Glomerular visceral epithelial cell (primary cell): ENCODE measurements at regions not wholly inside any gene's neighbourhood (a gene's known extent, or its start where the extent isn't known, plus 50 kb on each side); places are given as distances from the start of the nearest gene placed in this dataset.

ENCODE experiments used
- DNase-seq: peaks from one replicate; pipeline ENCODE4 v3.0.0-alpha.2; 2016; ENCODE audit errors: extremely low spot score

DNA sequence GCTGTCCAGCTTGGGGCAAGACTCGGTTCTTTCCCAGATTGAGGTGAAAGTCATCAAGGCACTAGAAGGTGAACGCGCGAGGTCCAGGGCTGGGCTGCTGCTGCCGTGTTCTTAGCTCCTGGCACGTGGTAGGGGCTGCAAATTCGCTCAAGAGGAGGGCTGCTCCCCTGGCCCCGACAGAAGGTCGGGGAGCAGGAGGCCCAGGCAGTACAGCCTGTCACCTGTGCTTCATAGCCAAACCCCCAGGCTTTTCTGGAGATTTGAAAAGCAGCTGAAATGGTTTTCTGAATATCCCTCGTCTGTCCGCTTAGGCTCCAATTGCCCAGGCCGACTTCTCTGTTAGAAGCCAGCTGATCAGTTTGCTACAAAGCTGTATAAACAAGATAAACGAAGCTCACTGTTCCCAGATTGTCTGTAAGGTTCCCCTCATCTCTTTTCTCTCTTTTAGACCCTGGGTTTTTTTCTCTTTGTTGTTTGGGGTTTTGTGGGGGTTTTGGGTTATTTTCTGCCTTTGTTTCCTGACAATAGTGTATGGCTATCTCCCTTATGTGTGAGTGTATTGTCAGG lies 60.0 kb upstream of the STX18 start:
- DNase-seq, result no peak

DNA sequence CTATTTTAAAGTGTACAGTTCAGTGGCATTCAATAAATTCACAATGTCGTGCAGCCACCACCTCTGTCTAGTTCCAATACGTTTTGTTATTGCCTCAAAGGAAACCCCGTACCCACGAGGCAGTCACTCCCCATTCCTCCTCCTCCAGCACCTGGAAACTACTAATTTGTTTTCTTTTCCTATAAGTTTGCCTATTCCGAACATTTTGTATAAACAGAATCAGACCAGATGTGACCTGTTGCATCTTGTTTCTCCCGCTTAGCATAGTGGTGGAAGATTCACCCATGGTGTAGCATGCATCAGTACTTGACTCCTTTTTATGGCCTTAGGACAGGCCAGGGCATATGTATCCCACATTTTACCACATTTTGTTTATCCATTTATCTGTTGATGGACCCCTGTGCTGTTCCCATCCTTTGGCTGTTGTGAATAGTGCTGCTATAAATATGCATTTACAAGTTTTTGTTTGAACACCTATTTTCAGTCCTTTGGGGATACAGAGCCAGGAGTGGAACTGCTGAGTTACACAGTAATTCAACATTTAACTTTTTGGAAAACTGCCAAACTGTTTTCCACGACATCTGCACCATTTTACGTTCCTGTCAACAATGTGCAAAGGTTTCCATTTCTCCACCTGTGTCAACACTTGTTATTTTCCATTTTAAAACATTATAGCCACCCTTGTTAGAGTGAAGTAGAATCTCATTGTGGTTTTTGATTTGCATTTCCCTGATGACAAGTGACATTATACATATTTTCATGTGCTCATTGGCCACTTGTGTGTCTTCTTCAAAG lies 57.8 kb upstream of the STX18 start:
- DNase-seq, result no peak

DNA sequence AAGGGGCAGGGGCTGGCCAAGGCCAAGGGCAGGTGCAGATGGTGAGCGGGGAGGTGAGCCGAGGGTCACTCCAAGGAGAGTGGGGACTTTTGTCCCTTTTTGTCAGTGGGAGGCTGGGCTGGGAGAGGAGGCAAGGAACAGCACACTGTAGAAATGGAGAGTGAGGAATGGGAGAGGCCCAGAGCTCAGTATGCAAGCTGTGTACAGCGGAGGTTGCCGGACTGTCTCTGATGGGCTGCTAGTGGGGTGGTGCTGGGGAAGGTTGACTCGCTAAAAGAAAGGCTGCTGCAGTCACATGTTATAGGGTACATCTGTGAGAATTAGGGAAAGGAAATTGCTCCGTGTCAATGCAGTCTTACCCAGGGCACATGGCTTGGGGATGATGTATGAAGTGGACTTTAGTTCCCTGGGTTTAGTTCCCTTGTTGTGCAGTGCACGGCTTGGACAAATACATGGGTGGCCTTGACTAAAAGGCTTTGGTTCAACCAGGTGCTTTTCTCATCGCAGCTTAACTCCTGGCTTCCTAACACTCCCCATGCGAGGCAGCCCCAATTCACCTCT lies 57.1 kb upstream of the STX18 start:
- no peak for DNase-seq

DNA sequence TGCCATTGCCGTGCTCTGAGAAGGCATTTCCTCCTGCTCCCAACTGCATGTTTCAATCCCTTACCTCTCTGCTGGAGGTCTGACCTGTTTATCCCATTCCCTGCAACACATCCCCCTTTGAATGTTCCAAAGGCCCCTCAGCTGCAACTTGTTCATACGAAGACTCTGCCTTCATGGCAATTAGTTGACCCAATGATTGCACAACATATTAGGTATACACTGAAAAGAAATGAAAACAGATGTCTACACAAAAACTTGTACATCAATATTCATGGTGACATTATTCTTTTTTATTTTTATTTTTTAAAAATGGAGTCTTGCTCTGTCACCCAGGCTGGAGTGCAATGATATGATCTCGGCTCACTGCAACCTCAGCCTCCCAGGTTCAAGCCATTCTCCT lies 54.9 kb upstream of the STX18 start:
- DNase-seq, result no peak

DNA sequence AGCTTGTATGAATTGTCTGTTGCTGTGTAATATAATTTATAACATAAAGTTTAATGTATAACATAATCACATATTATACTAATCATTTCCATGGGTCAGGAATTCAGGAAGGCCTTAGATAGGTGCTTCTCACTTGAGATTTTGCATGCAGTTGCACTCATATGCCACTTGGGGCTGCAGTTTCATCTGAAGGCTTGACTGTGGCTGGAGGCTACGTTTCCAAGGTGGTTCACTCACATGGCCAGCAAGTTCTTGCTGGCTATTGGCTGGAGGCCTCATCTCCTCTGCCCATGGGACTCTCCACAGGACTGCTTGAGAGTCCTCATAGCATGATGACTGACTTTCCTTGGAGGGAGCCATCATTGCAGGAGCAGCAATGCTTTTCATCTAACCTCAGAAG lies 53.4 kb upstream of the STX18 start:
- no peak for DNase-seq

DNA sequence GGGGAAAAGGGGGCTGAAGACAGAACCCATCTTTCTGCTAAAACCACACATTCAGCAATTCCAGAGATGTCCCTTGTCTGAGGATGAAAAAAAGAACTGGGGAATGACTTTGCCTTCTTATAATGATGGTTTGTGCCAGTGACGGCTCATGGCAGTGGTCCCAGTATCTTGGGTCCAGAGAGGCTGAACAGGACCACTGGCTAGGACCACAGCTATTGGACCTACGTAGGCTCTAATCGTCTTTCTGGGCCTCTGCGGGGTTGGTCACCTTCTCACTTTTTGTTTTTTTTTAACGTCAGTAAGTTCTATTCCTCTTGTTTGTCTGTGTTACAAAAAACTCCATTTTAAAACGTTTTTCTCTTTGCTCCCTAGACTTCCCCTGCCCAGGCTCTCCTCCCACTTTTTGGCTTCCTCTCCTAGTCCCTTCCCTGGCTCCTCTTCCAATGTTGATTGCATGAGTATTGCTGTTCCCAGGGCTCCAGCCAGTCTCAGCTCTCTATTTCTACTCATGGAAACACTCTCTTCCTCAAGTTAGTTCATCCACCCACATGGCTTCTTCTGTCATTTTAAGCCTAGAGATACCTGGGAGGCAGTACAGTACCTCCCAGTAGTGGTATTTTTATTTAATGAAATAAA lies 52.6 kb upstream of the STX18 start:
- DNase-seq, result no peak

DNA sequence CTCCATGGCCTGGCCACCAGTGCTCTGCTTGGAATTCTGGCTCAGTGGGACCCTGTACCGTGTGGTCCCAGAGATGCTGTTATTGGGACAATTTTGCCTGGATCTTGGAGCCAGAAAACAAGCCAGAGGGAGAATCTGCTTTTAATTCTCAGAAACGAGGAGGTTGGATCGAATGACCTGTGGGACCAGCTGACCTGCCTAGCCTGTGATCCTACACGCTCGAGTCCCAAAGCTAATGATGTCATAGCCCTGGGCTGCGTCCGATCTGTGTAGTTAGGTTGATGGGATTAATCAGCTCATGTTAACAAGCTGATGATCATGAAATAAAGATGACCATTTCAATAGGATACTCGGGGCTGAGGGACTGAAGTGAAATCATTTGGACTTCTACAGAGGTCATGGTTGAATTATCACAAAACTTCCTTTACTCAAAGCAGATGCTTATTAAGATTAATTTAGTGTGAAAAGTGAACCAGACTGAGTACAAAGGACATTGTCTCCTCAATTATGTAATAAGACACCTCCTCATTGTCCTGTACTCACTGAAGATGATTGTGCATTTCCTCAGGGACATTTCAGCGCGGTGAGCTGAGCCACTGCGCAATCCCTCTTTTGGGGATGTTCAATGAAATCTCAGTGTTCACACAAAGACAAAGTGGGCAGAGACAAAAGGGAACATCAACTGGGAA lies 51.9 kb upstream of the STX18 start:
- no peak for DNase-seq

DNA sequence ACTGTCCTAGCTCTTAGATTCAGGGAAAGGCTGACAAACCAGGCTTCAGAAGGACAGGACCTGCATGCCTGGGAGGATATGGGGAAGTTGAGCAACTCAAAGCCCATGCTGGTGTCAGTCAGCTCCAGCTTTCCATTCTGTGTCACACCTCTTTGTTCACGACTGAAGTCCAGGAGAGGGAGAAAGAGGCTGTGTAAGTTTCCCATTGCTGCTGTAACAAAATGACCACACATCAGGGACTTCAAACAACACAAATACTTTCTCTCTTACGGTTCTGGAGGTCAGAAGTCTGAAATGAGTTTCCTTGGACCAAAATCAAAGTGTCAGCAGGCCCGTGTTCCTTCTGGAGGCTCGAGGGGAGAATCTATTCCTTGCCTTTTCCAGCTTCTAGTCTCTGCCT lies 50.6 kb upstream of the STX18 start:
- no peak for DNase-seq
